ENCODE measurements at regions not wholly inside any gene's neighbourhood (a gene's known extent, or its start where the extent isn't known, plus 50 kb on each side); places are given as distances from the start of the nearest gene placed in this dataset.

GRCh38 chr6:95805699-95806098 is 210.1 kb upstream of the FUT9 start:
- H4K20me1 ChIP-seq (ENCODE audit: control insufficient read depth, insufficient read depth, insufficient read length): no peaks in the 10 kb centered on the region

More at GRCh38 chr6:95805699-95806098, 210.1 kb upstream of the FUT9 start:
- no peak overlapping the region for H3K4me2 ChIP-seq (ENCODE audit: insufficient read depth, insufficient read length, low read length)
- H3K4ac ChIP-seq (ENCODE audit: low read depth, low read length): no peak overlapping the region
- no peaks in the 10 kb centered on the region for H3K23me2 ChIP-seq (ENCODE audit: insufficient read length, low read depth, low read length, poor library complexity, severe bottlenecking)
- H2BK20ac ChIP-seq (ENCODE audit: low read depth, low read length, poor library complexity, severe bottlenecking): no peak overlapping the region
- Mint-ChIP-seq H3K4me1 (peaks cover 25 to 39% of the 10 kb centered on the region in 2 experiments), H3K36me3 (ENCODE audit: insufficient read depth in 1 of 3, low read depth in 3 of 3) (no peaks in the 10 kb centered on the region), H3K4me3 (no peak overlapping the region), H3K27me3 (ENCODE audit: low read depth) (peaks cover 66% of the 10 kb centered on the region), H3K9me3 (peaks cover 0 to 3% of the 10 kb centered on the region in 2 experiments; a peak in 2 of 5 replicates), H3K27ac (no peak overlapping the region)
- no peak overlapping the region for H3K14ac ChIP-seq (ENCODE audit: insufficient read depth, low read length)
- H3K56ac ChIP-seq (ENCODE audit: insufficient read length, low read depth, low read length): no peak overlapping the region
- H2AFZ ChIP-seq (ENCODE audit: low read length): no peak overlapping the region
- no peak overlapping the region for H3K9ac ChIP-seq (ENCODE audit: extremely low read depth, insufficient read length, low read length)
- DNase-seq: no peak
- H3K23ac ChIP-seq (ENCODE audit: insufficient read length, low read depth, low read length): no peak overlapping the region
- TF ChIP-seq CTCF (conservative IDR thresholded peaks at IDR 0.05): no peak
- no peak overlapping the region for H2BK15ac ChIP-seq (ENCODE audit: low read depth, low read length)
- no peak overlapping the region for H2AK5ac ChIP-seq (ENCODE audit: insufficient read length, low read length)
- no peak overlapping the region for H3K18ac ChIP-seq (ENCODE audit: insufficient read length, low read depth, low read length)
- no peak overlapping the region for H4K8ac ChIP-seq (replicated peaks; ENCODE audit: insufficient read length, low read depth, low read length)
- no peak overlapping the region for H3K27ac ChIP-seq (ENCODE audit: insufficient read length, low read depth, low read length)
- H3T11ph ChIP-seq (ENCODE audit: low read length): no peak overlapping the region
- no peak overlapping the region for H4K5ac ChIP-seq (ENCODE audit: insufficient read length, low read depth, low read length)
- no peak overlapping the region for H2BK120ac ChIP-seq (ENCODE audit: low read depth, low read length, poor library complexity, severe bottlenecking)
- no peak overlapping the region for H4K91ac ChIP-seq (ENCODE audit: insufficient read length, low read depth, low read length)
- peaks cover 5% of the 10 kb centered on the region; the same call in 1 of the 2 replicates for H3K4me1 ChIP-seq (ENCODE audit: insufficient read depth, low read length)
- H2BK5ac ChIP-seq (ENCODE audit: insufficient read length, low read length): no peak overlapping the region
- H3K27me3 ChIP-seq (ENCODE audit: insufficient read depth, low read length): peaks cover 21% of the 10 kb centered on the region; the same call in 1 of the 2 replicates
- no peaks in the 10 kb centered on the region for H3K79me2 ChIP-seq (ENCODE audit: insufficient read depth, low read length)
- H2BK12ac ChIP-seq (ENCODE audit: insufficient read length, low read depth, low read length): no peak overlapping the region
- H3K9me3 ChIP-seq (ENCODE audit: control insufficient read depth, low read depth, low read length): no peaks in the 10 kb centered on the region
- H3K79me1 ChIP-seq (ENCODE audit: insufficient read depth, low read depth, low read length, poor library complexity, severe bottlenecking): no peaks in the 10 kb centered on the region
